ENCODE measurements at regions not wholly inside any gene's neighbourhood (a gene's known extent, or its start where the extent isn't known, plus 50 kb on each side); places are given as distances from the start of the nearest gene placed in this dataset.

DNA sequence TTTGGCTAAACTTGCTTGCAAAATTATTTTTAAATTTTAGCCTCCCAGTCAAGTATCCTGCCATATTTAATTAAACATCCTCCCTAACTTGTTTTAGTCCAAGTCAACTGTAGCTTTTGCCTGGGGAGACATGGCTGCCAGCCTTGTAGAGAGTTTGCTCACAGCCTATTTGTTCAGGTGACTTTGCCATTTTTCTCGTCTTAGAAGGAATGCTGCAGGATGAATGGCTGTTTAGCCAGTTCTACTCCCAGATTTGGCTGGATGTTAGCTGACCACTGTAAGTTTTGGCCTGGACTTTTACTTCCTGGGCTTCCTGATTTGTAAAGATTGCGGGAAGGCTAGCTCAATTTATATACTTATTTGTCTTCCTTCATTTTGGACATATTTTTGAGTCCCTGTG lies 236.4 kb upstream of the SGO1 start:
- no peaks in the 10 kb centered on the region for H3K4me1 ChIP-seq (ENCODE audit: control insufficient read depth, insufficient read depth, low read length)
- no peak for TF ChIP-seq CTCF (IDR thresholded peaks at IDR 0.05)
- TF ChIP-seq, protein P1, sequence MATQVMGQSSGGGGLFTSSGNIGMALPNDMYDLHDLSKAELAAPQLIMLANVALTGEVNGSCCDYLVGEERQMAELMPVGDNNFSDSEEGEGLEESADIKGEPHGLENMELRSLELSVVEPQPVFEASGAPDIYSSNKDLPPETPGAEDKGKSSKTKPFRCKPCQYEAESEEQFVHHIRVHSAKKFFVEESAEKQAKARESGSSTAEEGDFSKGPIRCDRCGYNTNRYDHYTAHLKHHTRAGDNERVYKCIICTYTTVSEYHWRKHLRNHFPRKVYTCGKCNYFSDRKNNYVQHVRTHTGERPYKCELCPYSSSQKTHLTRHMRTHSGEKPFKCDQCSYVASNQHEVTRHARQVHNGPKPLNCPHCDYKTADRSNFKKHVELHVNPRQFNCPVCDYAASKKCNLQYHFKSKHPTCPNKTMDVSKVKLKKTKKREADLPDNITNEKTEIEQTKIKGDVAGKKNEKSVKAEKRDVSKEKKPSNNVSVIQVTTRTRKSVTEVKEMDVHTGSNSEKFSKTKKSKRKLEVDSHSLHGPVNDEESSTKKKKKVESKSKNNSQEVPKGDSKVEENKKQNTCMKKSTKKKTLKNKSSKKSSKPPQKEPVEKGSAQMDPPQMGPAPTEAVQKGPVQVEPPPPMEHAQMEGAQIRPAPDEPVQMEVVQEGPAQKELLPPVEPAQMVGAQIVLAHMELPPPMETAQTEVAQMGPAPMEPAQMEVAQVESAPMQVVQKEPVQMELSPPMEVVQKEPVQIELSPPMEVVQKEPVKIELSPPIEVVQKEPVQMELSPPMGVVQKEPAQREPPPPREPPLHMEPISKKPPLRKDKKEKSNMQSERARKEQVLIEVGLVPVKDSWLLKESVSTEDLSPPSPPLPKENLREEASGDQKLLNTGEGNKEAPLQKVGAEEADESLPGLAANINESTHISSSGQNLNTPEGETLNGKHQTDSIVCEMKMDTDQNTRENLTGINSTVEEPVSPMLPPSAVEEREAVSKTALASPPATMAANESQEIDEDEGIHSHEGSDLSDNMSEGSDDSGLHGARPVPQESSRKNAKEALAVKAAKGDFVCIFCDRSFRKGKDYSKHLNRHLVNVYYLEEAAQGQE (IDR thresholded peaks at IDR 0.05; ENCODE audit: insufficient read depth in 1 of 2, low read depth in 2 of 2, low read length in 1 of 2), result no peak
- TF ChIP-seq TCF7L2 (IDR thresholded peaks at IDR 0.05; ENCODE audit: low read depth, low read length), result no peak
- TF ChIP-seq POLR2AphosphoS5 (IDR thresholded peaks at IDR 0.05; ENCODE audit: low read depth, low read length), result no peak
- no peak for TF ChIP-seq SIN3A (IDR thresholded peaks at IDR 0.05; ENCODE audit: borderline replicate concordance, insufficient read depth, low read depth, low read length)
- no peak for ATAC-seq
- no peak overlapping the region for H3K4me3 ChIP-seq (ENCODE audit: low read depth in 2 of 2, low read length in 2 of 2)
- in situ Hi-C loops (cut with HindIII; ENCODE audit: low pct_unique_long_range_greater_than_20kb, low sequenced_read_pairs), result no loop called here
- DNase-seq (ENCODE audit: low read depth, low spot score), result no peak
- intact Hi-C loops (cut with micrococcal nuclease; ENCODE audit: unreplicated experiment), result no loop called here
- H3K36me3 ChIP-seq (ENCODE audit: control insufficient read depth, insufficient read depth, low read length), result no peaks in the 10 kb centered on the region
- CTCF ChIA-PET, result no interaction called here
- H3K9me3 ChIP-seq (ENCODE audit: control insufficient read depth, insufficient read depth, low read depth, low read length), result no peaks in the 10 kb centered on the region
- H3K27me3 ChIP-seq (ENCODE audit: control insufficient read depth, insufficient read depth, low read length), result no peaks in the 10 kb centered on the region
- POLR2A ChIA-PET, result no interaction called here
- H3K27ac ChIP-seq (ENCODE audit: low read length), result no peak overlapping the region
- BruUV-seq (replicated peaks), result no TSS peak

DNA sequence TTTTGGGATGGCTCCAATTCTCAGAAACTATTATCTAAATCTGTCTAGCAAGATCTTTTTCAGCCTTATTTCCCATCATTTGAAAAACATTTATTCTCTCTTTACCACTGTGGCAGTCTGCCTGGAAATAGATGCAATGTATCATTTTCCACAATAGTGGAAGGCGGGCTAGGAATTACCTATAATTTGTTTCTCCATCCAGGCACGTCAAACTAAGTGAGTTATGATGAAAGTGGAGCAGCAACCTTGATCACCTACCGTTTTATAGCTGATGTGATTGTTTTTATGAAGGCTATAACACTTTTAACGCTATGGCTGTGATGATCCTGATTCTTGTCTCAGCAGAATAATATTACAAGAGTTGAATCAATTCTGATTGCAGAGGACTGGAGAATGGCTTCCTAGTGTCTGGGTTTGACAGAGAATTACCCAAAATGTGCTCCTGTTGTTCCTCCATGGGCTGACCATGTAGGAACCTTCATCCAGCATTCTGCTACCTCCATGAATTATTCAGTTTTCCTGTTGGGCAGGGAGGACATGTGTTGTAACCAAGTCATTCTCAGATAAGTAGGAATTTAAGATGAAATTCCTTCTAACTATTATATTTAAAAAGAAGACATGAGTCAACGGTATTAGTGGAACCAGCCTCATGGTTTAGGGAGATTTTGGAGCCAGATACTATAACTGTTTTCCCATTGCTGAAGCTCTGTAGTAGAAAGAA lies 231.5 kb upstream of the SGO1 start:
- H3K4me1 ChIP-seq (ENCODE audit: control insufficient read depth, insufficient read depth, low read length), result no peaks in the 10 kb centered on the region
- ATAC-seq, result no peak
- TF ChIP-seq, protein P1 (IDR thresholded peaks at IDR 0.05; ENCODE audit: insufficient read depth in 1 of 2, low read depth in 2 of 2, low read length in 1 of 2), result no peak
- TF ChIP-seq SIN3A (IDR thresholded peaks at IDR 0.05; ENCODE audit: borderline replicate concordance, insufficient read depth, low read depth, low read length) (no peak), TCF7L2 (IDR thresholded peaks at IDR 0.05; ENCODE audit: low read depth, low read length) (no peak), POLR2AphosphoS5 (IDR thresholded peaks at IDR 0.05; ENCODE audit: low read depth, low read length) (no peak), CTCF (IDR thresholded peaks at IDR 0.05) (no peak)

More for the DNA sequence above, 231.5 kb upstream of the SGO1 start:
- Histone ChIP-seq H3K4me3 (ENCODE audit: low read depth in 2 of 2, low read length in 2 of 2) (no peak overlapping the region), H3K9me3 (ENCODE audit: control insufficient read depth, insufficient read depth, low read depth, low read length) (no peaks in the 10 kb centered on the region), H3K27me3 (ENCODE audit: control insufficient read depth, insufficient read depth, low read length) (no peaks in the 10 kb centered on the region), H3K36me3 (ENCODE audit: control insufficient read depth, insufficient read depth, low read length) (no peaks in the 10 kb centered on the region), H3K27ac (ENCODE audit: low read length) (no peak overlapping the region)
- ChIA-PET POLR2A (no interaction called here), CTCF (no interaction called here)
- intact Hi-C loops (cut with micrococcal nuclease; ENCODE audit: unreplicated experiment) (no loop called here), in situ Hi-C loops (cut with HindIII; ENCODE audit: low pct_unique_long_range_greater_than_20kb, low sequenced_read_pairs) (no loop called here)
- no TSS peak for BruUV-seq (replicated peaks)
- no peak for DNase-seq (ENCODE audit: low read depth, low spot score)

Data from Panc1 (cell line).